H9 (cell line): ENCODE measurements at regions not wholly inside any gene's neighbourhood (a gene's known extent, or its start where the extent isn't known, plus 50 kb on each side); places are given as distances from the start of the nearest gene placed in this dataset.

ENCODE experiments used
- DNase-seq: peaks from one replicate; pipeline ENCODE4 v3.0.0-alpha.2; 2017
- H2AFZ ChIP-seq: one replicate; pipeline ENCODE4 v1.6.1; 2013; ENCODE audit warnings: mild to moderate bottlenecking, low read length, control low read depth, moderate library complexity
- H2AK5ac ChIP-seq: 2 replicates; pipeline ENCODE4 v1.6.1; 2013; ENCODE audit warnings: low read length, control low read depth, mixed read lengths; ENCODE audit not compliant: insufficient read length
- H2BK120ac ChIP-seq: one replicate; pipeline ENCODE4 v1.6.1; 2013; ENCODE audit warnings: low read depth, mild to moderate bottlenecking, low read length, control low read depth, inconsistent platforms; ENCODE audit not compliant: poor library complexity, severe bottlenecking
- H2BK12ac ChIP-seq: 2 replicates; pipeline ENCODE4 v1.6.1; 2013; ENCODE audit warnings: low read length, control low read depth, mixed read lengths, low read depth; ENCODE audit not compliant: insufficient read length
- H2BK15ac ChIP-seq: 2 replicates; pipeline ENCODE4 v1.6.1; 2013; ENCODE audit warnings: low read depth, low read length, control low read depth
- H2BK20ac ChIP-seq: one replicate; pipeline ENCODE4 v1.6.1; 2013; ENCODE audit warnings: low read depth, mild to moderate bottlenecking, low read length, control low read depth, inconsistent platforms; ENCODE audit not compliant: poor library complexity, severe bottlenecking
- H2BK5ac ChIP-seq: 2 replicates; pipeline ENCODE4 v1.6.1; 2013; ENCODE audit warnings: low read length, control low read depth, mixed read lengths; ENCODE audit not compliant: insufficient read length
- H3K14ac ChIP-seq: 2 replicates; pipeline ENCODE4 v1.6.1; 2013; ENCODE audit warnings: low read length, control low read depth; ENCODE audit not compliant: insufficient read depth
- H3K18ac ChIP-seq: 2 replicates; pipeline ENCODE4 v1.6.1; 2013; ENCODE audit warnings: low read depth, mild to moderate bottlenecking, mixed read lengths, low read length, control low read depth; ENCODE audit not compliant: insufficient read length
- H3K23ac ChIP-seq: 2 replicates; pipeline ENCODE4 v1.6.1; 2013; ENCODE audit warnings: low read length, control low read depth, mixed read lengths, low read depth; ENCODE audit not compliant: insufficient read length
- H3K23me2 ChIP-seq: 2 replicates; pipeline ENCODE4 v1.6.1; 2013; ENCODE audit warnings: low read depth, mild to moderate bottlenecking, mixed read lengths, low read length, control low read depth; ENCODE audit not compliant: insufficient read length, poor library complexity, severe bottlenecking
- H3K27ac ChIP-seq: 2 replicates; pipeline ENCODE4 v1.5.1; 2013; ENCODE audit warnings: low read length, control low read depth, mixed read lengths, low read depth; ENCODE audit not compliant: insufficient read length
- H3K27me3 ChIP-seq: 2 replicates; pipeline ENCODE4 v1.6.1; 2013; ENCODE audit warnings: low read length, control low read depth, inconsistent platforms; ENCODE audit not compliant: insufficient read depth
- H3K4ac ChIP-seq: 2 replicates; pipeline ENCODE4 v1.6.1; 2013; ENCODE audit warnings: low read depth, mild to moderate bottlenecking, control low read depth, inconsistent platforms, low read length, moderate library complexity
- H3K4me1 ChIP-seq: 2 replicates; pipeline ENCODE4 v1.6.1; 2013; ENCODE audit warnings: low read length, control low read depth, inconsistent platforms; ENCODE audit not compliant: insufficient read depth
- H3K4me2 ChIP-seq: 2 replicates; pipeline ENCODE4 v1.6.1; 2013; ENCODE audit warnings: low read length, control low read depth, mixed read lengths; ENCODE audit not compliant: insufficient read length, insufficient read depth
- H3K56ac ChIP-seq: 2 replicates; pipeline ENCODE4 v1.6.1; 2013; ENCODE audit warnings: low read depth, mild to moderate bottlenecking, mixed read lengths, low read length, control low read depth; ENCODE audit not compliant: insufficient read length
- H3K79me1 ChIP-seq: 2 replicates; pipeline ENCODE4 v1.6.1; 2013; ENCODE audit warnings: low read depth, mild to moderate bottlenecking, moderate library complexity, low read length, control low read depth, inconsistent platforms; ENCODE audit not compliant: insufficient read depth, poor library complexity, severe bottlenecking
- H3K79me2 ChIP-seq: 2 replicates; pipeline ENCODE4 v1.6.1; 2013; ENCODE audit warnings: low read length, control low read depth, inconsistent platforms; ENCODE audit not compliant: insufficient read depth
- H3K9ac ChIP-seq: 2 replicates; pipeline ENCODE4 v1.6.1; 2013; ENCODE audit warnings: low read length, control low read depth, mixed read lengths; ENCODE audit not compliant: insufficient read length; ENCODE audit errors: extremely low read depth
- H3K9me3 ChIP-seq: one replicate; pipeline ENCODE4 v1.6.1; 2013; ENCODE audit warnings: low read depth, low read length, inconsistent platforms; ENCODE audit not compliant: control insufficient read depth
- H3T11ph ChIP-seq: one replicate; pipeline ENCODE4 v1.6.1; 2013; ENCODE audit warnings: mild to moderate bottlenecking, low read length, control low read depth, inconsistent platforms
- H4K20me1 ChIP-seq: one replicate; pipeline ENCODE4 v1.6.1; 2013; ENCODE audit not compliant: control insufficient read depth, insufficient read length, insufficient read depth
- H4K5ac ChIP-seq: 2 replicates; pipeline ENCODE4 v1.6.1; 2013; ENCODE audit warnings: low read depth, mild to moderate bottlenecking, mixed read lengths, low read length, control low read depth; ENCODE audit not compliant: insufficient read length
- H4K8ac ChIP-seq: replicated peaks from 2 replicates; pipeline ENCODE4 v1.6.1; 2013; ENCODE audit warnings: low read length, control low read depth, mixed read lengths, low read depth; ENCODE audit not compliant: insufficient read length
- H4K91ac ChIP-seq: 2 replicates; pipeline ENCODE4 v1.6.1; 2013; ENCODE audit warnings: low read depth, mild to moderate bottlenecking, moderate library complexity, mixed read lengths, low read length, control low read depth; ENCODE audit not compliant: insufficient read length
- H3K27ac Mint-ChIP-seq, 3 experiments: 2 replicates in 2 of 3; 3 replicates in 1 of 3; pipeline ENCODE4 v1.8.0; 2020 to 2021; ENCODE audit warnings: mixed read lengths in 3 of 3, mild to moderate bottlenecking in 1 of 3, moderate library complexity in 1 of 3
- H3K27me3 Mint-ChIP-seq: 2 replicates; pipeline ENCODE4 v1.8.0; 2021; ENCODE audit warnings: low read depth, mild to moderate bottlenecking, moderate library complexity, mixed read lengths
- H3K36me3 Mint-ChIP-seq, 3 experiments: 2 replicates in 2 of 3; 3 replicates in 1 of 3; pipeline ENCODE4 v1.8.0; 2020 to 2021; ENCODE audit warnings: low read depth in 3 of 3, mixed read lengths in 3 of 3; ENCODE audit not compliant: insufficient read depth in 1 of 3
- H3K4me1 Mint-ChIP-seq, 2 experiments: 2 replicates each; pipeline ENCODE4 v1.8.0; 2020; ENCODE audit warnings: mixed read lengths in 2 of 2
- H3K4me3 Mint-ChIP-seq, 2 experiments: 2 replicates in 1 of 2; 3 replicates in 1 of 2; pipeline ENCODE4 v1.8.0; 2020 to 2021; ENCODE audit warnings: mild to moderate bottlenecking in 2 of 2, mixed read lengths in 2 of 2, moderate library complexity in 1 of 2
- H3K9me3 Mint-ChIP-seq, 2 experiments: 2 replicates in 1 of 2; 3 replicates in 1 of 2; pipeline ENCODE4 v1.8.0; 2020; ENCODE audit warnings: mild to moderate bottlenecking in 2 of 2, mixed read lengths in 2 of 2, moderate library complexity in 1 of 2
- WGBS: extraction: QIAGEN DNeasy Blood & Tissue Kit; methylation state at CpG from one replicate; pipeline ENCODE4 v1.1.7; 2013; ENCODE audit warnings: missing lambda C conversion rate, low lambda C conversion rate, mixed read lengths; ENCODE audit not compliant: insufficient read length; ENCODE audit errors: extremely low coverage; 5-methylcytosine and 5-hydroxymethylcytosine counted together
- TF ChIP-seq, protein P1 (sequence below): fragments of 200-600 bp; sonication (generic); conservative IDR thresholded peaks from 3 replicates; pipeline ENCODE4 v1.8.0; 2021; ENCODE audit warnings: antibody characterized with exemption, mild to moderate bottlenecking

DNA sequence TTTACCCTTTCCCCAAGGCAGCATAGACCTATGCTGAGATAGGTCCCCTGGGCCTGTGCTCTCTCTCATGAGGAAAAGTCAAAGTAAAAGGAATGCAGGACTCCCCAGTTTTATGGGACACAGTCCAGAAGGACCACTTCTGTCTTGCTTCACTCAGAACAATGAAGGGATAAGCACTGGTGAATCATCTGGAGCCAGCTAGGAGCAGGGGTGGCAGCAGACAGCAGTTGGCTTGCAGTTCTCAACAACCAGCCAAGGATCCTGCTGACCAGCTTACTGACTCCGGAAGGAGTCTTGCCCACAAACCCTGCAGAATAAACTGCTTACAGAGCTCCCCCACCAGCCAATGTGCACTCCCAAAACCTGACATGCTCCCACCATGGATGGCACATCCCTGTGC, 152.1 kb upstream of the GHITM start:
- no peak for DNase-seq
- Histone ChIP-seq H3K27me3 (no peaks in the 10 kb centered on the region), H3K9ac (no peak overlapping the region), H3K27ac (no peak overlapping the region), H2BK120ac (no peak overlapping the region), H2BK15ac (no peak overlapping the region), H4K5ac (no peak overlapping the region), H3K56ac (no peak overlapping the region), H4K8ac (no peak overlapping the region), H3K79me2 (no peaks in the 10 kb centered on the region), H3K4me2 (no peak overlapping the region), H3K23ac (no peak overlapping the region), H3K79me1 (no peaks in the 10 kb centered on the region), H2AFZ (no peak overlapping the region), H2BK5ac (no peak overlapping the region), H3K4ac (no peak overlapping the region), H3K4me1 (0 out of 2 replicates have a peak, but pooled peaks cover 2% of the 10 kb centered on the region), H4K91ac (no peak overlapping the region), H2BK20ac (no peak overlapping the region), H2BK12ac (no peak overlapping the region), H4K20me1 (no peaks in the 10 kb centered on the region), H3K9me3 (no peaks in the 10 kb centered on the region), H3K23me2 (no peaks in the 10 kb centered on the region), H2AK5ac (no peak overlapping the region), H3K18ac (no peak overlapping the region), H3T11ph (no peak overlapping the region), H3K14ac (no peak overlapping the region)
- Mint-ChIP-seq H3K27ac (peak overlapping the region in 1 of 3 experiments; percentile 69; a peak in 1 of 7 replicates), H3K36me3 (no peaks in the 10 kb centered on the region; a peak in 1 of 7 replicates), H3K9me3 (no peaks in the 10 kb centered on the region), H3K4me3 (no peak overlapping the region), H3K27me3 (peaks cover 3% of the 10 kb centered on the region), H3K4me1 (peaks cover 17 to 18% of the 10 kb centered on the region in 2 experiments)
- TF ChIP-seq, protein P1, sequence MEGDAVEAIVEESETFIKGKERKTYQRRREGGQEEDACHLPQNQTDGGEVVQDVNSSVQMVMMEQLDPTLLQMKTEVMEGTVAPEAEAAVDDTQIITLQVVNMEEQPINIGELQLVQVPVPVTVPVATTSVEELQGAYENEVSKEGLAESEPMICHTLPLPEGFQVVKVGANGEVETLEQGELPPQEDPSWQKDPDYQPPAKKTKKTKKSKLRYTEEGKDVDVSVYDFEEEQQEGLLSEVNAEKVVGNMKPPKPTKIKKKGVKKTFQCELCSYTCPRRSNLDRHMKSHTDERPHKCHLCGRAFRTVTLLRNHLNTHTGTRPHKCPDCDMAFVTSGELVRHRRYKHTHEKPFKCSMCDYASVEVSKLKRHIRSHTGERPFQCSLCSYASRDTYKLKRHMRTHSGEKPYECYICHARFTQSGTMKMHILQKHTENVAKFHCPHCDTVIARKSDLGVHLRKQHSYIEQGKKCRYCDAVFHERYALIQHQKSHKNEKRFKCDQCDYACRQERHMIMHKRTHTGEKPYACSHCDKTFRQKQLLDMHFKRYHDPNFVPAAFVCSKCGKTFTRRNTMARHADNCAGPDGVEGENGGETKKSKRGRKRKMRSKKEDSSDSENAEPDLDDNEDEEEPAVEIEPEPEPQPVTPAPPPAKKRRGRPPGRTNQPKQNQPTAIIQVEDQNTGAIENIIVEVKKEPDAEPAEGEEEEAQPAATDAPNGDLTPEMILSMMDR: no peak
- WGBS: no CpG with 5 or more reads among the region's 1 CpG
